Small intestine (tissue), 7 donors: ENCODE measurements at regions not wholly inside any gene's neighbourhood (a gene's known extent, or its start where the extent isn't known, plus 50 kb on each side); places are given as distances from the start of the nearest gene placed in this dataset.

Experiments used
- DNase-seq, 2 donors: peaks; one replicate each; pipeline versions ENCODE4 v3.0.0 to v3.0.0-alpha.2; 2013
- FAIRE-seq: peaks from 2 replicates; lab custom pipeline; 2012; peaks lifted over from hg19 to GRCh38; lab: Jason Lieb, UNC
- H3K27ac ChIP-seq, 3 donors: one replicate each; pipeline ENCODE4 v1.5.1; 2013; ENCODE audit warnings: low read length in 2 of 3, mild to moderate bottlenecking in 2 of 3, control low read depth in 1 of 3, inconsistent platforms in 1 of 3, low read depth in 1 of 3, moderate library complexity in 1 of 3
- H3K27me3 ChIP-seq, 3 donors: one replicate each; pipeline ENCODE4 v1.6.1; 2013; ENCODE audit warnings: low read length in 3 of 3, inconsistent platforms in 1 of 3; ENCODE audit not compliant: control insufficient read depth in 3 of 3, insufficient read depth in 3 of 3
- H3K36me3 ChIP-seq, 3 donors: one replicate each; pipeline ENCODE4 v1.6.1; 2013; ENCODE audit warnings: low read length in 3 of 3, inconsistent platforms in 1 of 3, low read depth in 1 of 3, mild to moderate bottlenecking in 1 of 3, moderate library complexity in 1 of 3; ENCODE audit not compliant: control insufficient read depth in 3 of 3, insufficient read depth in 2 of 3
- H3K4me1 ChIP-seq, 3 donors: one replicate each; pipeline ENCODE4 v1.6.1; 2013; ENCODE audit warnings: low read length in 2 of 3, inconsistent platforms in 1 of 3, low read depth in 1 of 3, mild to moderate bottlenecking in 1 of 3, moderate library complexity in 1 of 3; ENCODE audit not compliant: control insufficient read depth in 3 of 3, insufficient read depth in 2 of 3
- H3K4me3 ChIP-seq, 3 donors: one replicate each; pipeline ENCODE4 v1.5.1; 2013; ENCODE audit warnings: low read length in 3 of 3, control low read depth in 1 of 3, inconsistent platforms in 1 of 3, low read depth in 1 of 3, mild to moderate bottlenecking in 1 of 3, moderate library complexity in 1 of 3
- H3K9me3 ChIP-seq, 2 donors: one replicate each; pipeline ENCODE4 v1.6.1; 2013; ENCODE audit warnings: low read depth in 1 of 2, low read length in 1 of 2; ENCODE audit not compliant: control insufficient read depth in 2 of 2, insufficient read depth in 1 of 2
- WGBS, 3 donors: extraction: QIAGEN DNeasy Blood & Tissue Kit; methylation state at CpG; one replicate each; pipeline ENCODE4 v1.1.7; 2013; 5-methylcytosine and 5-hydroxymethylcytosine counted together
- donor health status: healthy with polysubstance abuse.
- donor health status: control.
- donor health status: control.
- donor health status: Bipolar disorder and iron deficiency.
- donor health status: healthy.

DNA sequence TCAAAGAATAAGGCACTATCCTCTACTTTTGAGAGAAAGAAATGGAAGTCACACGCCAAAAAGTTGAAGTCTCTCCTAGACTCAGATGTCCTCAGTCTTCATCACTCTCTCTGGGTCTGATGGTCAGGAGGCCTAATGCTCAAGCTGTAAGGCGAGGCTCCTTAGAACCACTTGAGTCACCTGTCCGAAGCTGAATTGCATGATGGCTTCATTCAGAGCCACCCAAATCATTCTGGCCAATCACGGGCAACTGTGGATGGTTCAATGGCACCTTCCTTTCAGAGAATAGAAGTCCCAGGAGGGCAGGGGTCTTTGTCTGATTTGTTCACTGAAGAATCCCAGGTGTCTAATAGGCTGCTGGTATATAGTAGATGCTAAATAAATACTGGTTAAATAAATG lies 63.9 kb upstream of the SMOX start:
- peaks cover 0 to 16% (median 0%) of the 10 kb centered on the region in 3 donors for H3K4me1 ChIP-seq
- FAIRE-seq (no peak), DNase-seq (no peak)
- peaks cover 0 to 4% (median 0%) of the 10 kb centered on the region in 3 donors for H3K27me3 ChIP-seq
- H3K36me3 ChIP-seq = no peaks in the 10 kb centered on the region
- H3K9me3 ChIP-seq = no peaks in the 10 kb centered on the region
- no peak overlapping the region for H3K27ac ChIP-seq
- WGBS, 3 donors = 65 to 79% (median 66%) methylated on average over 4 of the region's 4 CpGs
- no peak overlapping the region for H3K4me3 ChIP-seq

DNA sequence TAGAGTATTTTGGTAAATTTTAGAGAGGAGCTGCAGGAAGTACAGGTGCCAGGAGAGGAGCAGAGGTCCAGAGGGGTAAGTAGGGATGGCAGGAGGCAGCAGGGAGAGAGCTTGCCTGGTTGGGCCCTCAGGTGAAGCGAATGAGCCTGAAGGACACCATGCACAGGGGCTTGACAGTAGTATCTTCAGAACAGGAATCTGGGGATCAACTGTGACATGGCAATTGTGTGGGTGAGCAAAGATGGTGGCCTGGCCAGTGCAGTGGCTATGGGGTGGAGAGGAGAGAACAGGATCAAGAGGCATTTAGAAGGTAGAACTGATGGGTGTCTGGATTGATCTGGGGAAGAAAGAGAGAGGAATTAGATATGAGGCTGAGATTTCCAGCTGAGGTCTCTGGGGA lies 64.5 kb upstream of the SMOX start:
- WGBS, 3 donors = 94 to 100% (median 99%) methylated on average over 1 of the region's 1 CpG

DNA sequence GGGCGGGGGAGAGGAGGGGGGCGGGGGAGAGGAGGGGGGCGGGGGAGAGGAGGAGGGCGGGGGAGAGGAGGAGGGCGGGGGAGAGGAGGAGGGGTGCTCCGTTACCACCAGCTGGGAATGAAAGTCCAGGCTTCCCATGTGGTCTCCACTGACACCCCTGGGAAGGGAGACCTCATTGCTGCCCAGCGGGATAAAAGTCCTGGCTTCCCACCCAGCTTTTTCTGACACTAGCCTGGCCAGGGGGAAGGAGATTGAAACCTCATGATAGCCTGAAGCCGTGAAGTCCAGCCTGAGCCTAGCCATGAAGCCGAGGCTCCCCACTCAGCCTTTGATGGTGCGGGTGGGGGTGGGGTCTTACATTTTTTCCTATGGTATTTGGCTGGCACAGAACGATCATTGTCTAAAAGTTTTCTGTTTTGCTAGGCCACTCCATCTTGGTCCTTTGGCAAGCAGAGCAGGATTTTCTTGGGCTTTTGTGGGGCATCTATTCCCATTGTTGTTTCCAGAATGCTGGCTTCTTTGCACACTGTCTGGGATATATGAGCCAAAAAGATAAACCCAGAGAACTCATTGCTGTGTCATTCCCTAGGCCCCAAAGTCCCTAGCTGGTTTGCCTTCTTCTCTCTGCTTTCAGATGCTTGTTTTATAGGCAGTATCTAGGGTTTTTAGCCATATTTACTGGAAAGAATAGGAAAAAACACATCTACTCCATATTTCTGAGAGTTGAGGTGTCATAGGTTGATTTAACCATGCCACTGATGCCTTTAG lies 65.3 kb upstream of the SMOX start:
- Histone ChIP-seq H3K4me1 (peaks cover 0 to 16% (median 0%) of the 10 kb centered on the region in 3 donors), H3K4me3 (no peak overlapping the region), H3K36me3 (no peaks in the 10 kb centered on the region), H3K9me3 (no peaks in the 10 kb centered on the region), H3K27me3 (peaks cover 0 to 4% (median 0%) of the 10 kb centered on the region in 3 donors), H3K27ac (peak overlapping the region in 1 of 3 donors; percentile 79)
- FAIRE-seq (no peak), DNase-seq (peak in 1 of 2 donors; percentile 25)
- 25 to 67% (median 49%) methylated on average over 5 to 7 of the region's 11 CpGs for WGBS, 3 donors

More for the DNA sequence above, 64.5 kb upstream of the SMOX start:
- H3K27me3 ChIP-seq = peaks cover 0 to 4% (median 0%) of the 10 kb centered on the region in 3 donors
- H3K4me1 ChIP-seq = peaks cover 0 to 16% (median 0%) of the 10 kb centered on the region in 3 donors
- FAIRE-seq (no peak), DNase-seq (no peak)
- no peak overlapping the region for H3K27ac ChIP-seq
- H3K4me3 ChIP-seq = no peak overlapping the region
- no peaks in the 10 kb centered on the region for H3K9me3 ChIP-seq
- H3K36me3 ChIP-seq = no peaks in the 10 kb centered on the region

DNA sequence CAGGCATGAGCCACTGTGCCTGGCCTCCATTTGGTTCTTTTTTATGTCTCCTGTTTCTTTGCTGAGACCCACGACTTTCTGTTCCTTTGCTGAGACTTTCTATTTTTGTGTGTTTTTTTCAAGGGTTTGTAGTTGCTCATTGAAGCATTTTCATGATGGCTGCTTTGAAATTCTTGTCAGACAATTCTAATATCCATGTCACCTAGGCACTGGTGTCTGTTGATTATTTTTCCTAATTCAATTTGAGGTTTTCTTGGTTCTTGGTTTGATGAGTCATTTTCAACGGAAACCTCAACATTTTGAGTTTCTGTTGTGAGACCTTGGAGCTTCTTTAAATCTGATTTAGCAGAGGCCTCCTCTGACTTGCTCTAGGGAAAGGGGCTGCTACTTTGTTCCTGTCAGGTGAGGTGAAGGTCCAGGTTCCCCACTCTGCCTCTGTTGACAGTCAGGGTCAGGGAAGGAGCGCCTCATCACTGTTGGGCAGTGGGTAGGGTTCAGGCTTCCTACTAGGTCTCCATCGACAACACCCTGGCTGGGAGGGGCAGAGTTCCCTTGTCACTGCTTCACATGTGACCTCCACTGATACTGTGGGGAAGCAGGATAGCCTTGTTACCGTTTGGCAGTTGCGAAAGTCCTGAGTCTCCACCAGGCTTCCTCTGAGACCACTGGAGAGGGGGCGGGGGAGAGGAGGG lies 66.1 kb upstream of the SMOX start:
- Histone ChIP-seq H3K4me1 (peaks cover 0 to 16% (median 0%) of the 10 kb centered on the region in 3 donors), H3K27me3 (peaks cover 0 to 4% (median 0%) of the 10 kb centered on the region in 3 donors), H3K27ac (peak overlapping the region in 1 of 3 donors; percentile 94), H3K9me3 (no peaks in the 10 kb centered on the region), H3K36me3 (no peaks in the 10 kb centered on the region), H3K4me3 (no peak overlapping the region)
- DNase-seq (peak in 1 of 2 donors; percentile 77), FAIRE-seq (no peak)
- 21 to 35% (median 24%) methylated on average over 6 of the region's 7 CpGs for WGBS, 3 donors

DNA sequence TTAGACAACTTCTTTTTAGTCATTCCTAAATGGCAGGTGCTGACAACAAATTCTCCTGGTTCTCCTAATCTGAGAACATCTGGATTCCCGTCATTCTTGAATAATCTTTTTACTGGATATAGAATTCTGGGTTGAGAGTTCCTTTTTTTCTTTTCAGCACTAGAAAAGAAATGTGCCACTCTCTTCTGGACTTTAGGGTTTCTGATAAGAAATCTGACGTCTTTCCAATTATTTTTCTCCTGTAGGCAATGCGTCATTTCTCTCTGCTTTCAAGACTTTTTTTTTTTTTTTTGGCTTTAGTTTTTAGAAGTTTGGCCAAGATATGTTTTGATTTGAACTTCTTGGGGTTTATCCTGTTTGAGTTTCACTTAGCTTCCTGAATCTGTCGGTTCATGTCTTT lies 66.1 kb upstream of the RNF24 start:
- DNase-seq (no peak), FAIRE-seq (no peak)
- Histone ChIP-seq H3K9me3 (no peaks in the 10 kb centered on the region), H3K36me3 (no peaks in the 10 kb centered on the region), H3K27ac (no peak overlapping the region), H3K27me3 (peaks cover 0 to 4% (median 0%) of the 10 kb centered on the region in 3 donors), H3K4me3 (no peak overlapping the region), H3K4me1 (peaks cover 0 to 16% (median 2%) of the 10 kb centered on the region in 3 donors)
- 70 to 78% (median 76%) methylated on average over 4 of the region's 4 CpGs for WGBS, 3 donors

DNA sequence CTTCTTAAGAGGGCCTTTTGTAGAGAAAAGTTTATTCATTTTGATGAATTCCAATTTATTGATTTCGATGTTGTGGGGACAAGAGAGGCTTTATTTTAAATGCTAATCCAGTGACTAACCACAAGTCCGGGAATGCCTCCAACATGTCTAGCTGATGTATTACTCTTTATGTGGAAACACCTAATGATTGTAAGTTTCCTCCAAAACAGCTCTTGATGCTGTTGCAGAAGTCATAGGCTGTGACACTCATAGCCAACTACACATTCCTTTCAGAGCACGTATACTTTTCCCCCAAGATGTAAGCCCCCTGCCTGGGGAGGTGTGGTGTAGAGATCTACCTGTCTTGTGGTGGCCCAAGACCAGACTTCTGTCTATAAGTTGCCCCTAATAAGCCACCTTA lies 61.3 kb upstream of the RNF24 start:
- no peaks in the 10 kb centered on the region for H3K9me3 ChIP-seq
- no peak for DNase-seq
- H3K27me3 ChIP-seq = no peaks in the 10 kb centered on the region
- FAIRE-seq = no peak
- H3K36me3 ChIP-seq = no peaks in the 10 kb centered on the region
- peaks cover 0 to 2% (median 0%) of the 10 kb centered on the region in 3 donors for H3K4me1 ChIP-seq
- 52 to 81% (median 72%) methylated on average over 3 of the region's 3 CpGs for WGBS, 3 donors
- H3K27ac ChIP-seq = no peak overlapping the region
- no peak overlapping the region for H3K4me3 ChIP-seq

DNA sequence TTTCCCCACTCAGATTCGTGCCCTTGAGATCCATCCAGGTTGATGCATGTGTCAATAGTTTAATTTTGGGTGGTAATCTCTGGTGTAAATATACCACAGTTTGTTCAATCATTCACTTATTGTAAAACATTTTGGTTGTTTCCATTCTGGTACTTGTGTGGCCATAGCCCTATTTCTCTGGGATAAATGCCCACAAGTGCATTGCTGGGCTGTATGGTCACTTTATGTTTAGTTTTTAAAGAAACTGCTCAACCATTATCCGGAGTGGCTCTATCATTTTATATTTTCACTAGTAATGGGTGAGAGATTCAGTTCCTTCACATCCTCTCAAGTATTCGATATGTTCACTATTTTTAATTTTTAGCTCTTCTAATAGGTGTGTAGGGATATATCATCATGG lies 60.7 kb upstream of the RNF24 start:
- DNase-seq = no peak
- Histone ChIP-seq H3K9me3 (no peaks in the 10 kb centered on the region), H3K27me3 (no peaks in the 10 kb centered on the region), H3K27ac (no peak overlapping the region), H3K4me1 (peaks cover 0 to 2% (median 0%) of the 10 kb centered on the region in 3 donors), H3K36me3 (no peaks in the 10 kb centered on the region), H3K4me3 (no peak overlapping the region)
- 79 to 94% (median 88%) methylated on average over 3 of the region's 3 CpGs for WGBS, 3 donors
- FAIRE-seq = no peak

DNA sequence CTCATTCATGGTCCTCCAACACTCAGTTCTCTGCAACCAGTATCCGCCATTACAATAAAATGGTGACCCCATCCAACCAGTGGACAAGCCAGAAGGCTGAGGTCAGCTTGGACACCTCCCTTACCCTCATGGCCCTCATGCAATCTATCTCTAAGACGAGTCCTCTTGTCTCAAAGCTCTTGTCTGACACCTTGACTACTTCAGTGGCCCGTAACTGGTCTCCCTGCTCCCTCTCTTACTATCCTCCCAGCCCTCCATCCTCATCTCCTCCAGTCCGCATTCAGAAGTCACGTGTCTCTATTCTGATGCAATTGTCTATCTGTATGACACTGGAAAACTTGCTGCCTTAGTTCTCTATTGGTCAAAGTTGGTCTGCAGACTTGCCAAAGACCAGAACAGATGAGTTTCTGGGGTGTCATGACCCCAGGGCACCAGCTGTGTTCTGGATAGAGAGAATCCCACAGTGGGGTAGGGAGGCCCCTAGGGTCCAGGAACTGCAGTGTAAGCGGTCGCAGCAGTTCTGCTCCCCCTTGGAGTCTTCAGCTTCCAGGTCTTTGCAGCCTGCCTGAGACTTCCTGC lies 59.6 kb upstream of the RNF24 start:
- FAIRE-seq = no peak
- Histone ChIP-seq H3K36me3 (no peaks in the 10 kb centered on the region), H3K4me1 (peaks cover 0 to 2% (median 0%) of the 10 kb centered on the region in 3 donors), H3K9me3 (peaks cover 0 to 6% of the 10 kb centered on the region in 2 donors), H3K4me3 (no peak overlapping the region), H3K27ac (no peak overlapping the region), H3K27me3 (no peaks in the 10 kb centered on the region)
- DNase-seq = no peak
- WGBS, 3 donors = 81 to 89% (median 83%) methylated on average over 7 of the region's 7 CpGs
